ENCODE measurements at regions not wholly inside any gene's neighbourhood (a gene's known extent, or its start where the extent isn't known, plus 50 kb on each side); places are given as distances from the start of the nearest gene placed in this dataset.

DNA sequence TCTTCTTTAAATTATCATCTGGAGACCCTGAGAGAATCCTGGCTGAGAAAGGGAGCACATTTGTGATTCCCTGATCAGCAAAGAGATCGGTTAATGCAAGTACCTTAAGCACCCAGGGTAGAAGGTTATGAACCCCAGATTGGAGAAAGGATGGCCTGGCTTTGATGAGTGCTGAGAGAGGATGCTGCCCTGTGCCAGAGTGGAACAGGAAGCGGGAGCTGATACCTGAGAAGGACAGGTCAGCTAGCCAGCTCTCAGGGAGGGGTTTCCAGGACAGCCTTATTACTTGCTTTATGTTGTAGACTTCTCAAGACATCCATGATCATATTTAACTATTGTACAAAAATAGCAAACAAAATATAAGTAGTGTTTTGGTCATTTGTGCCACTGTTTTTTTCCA, 141.9 kb downstream of the GATB start:
- TF ChIP-seq, protein P1, sequence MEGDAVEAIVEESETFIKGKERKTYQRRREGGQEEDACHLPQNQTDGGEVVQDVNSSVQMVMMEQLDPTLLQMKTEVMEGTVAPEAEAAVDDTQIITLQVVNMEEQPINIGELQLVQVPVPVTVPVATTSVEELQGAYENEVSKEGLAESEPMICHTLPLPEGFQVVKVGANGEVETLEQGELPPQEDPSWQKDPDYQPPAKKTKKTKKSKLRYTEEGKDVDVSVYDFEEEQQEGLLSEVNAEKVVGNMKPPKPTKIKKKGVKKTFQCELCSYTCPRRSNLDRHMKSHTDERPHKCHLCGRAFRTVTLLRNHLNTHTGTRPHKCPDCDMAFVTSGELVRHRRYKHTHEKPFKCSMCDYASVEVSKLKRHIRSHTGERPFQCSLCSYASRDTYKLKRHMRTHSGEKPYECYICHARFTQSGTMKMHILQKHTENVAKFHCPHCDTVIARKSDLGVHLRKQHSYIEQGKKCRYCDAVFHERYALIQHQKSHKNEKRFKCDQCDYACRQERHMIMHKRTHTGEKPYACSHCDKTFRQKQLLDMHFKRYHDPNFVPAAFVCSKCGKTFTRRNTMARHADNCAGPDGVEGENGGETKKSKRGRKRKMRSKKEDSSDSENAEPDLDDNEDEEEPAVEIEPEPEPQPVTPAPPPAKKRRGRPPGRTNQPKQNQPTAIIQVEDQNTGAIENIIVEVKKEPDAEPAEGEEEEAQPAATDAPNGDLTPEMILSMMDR (IDR thresholded peaks at IDR 0.05; ENCODE audit: low read length, missing control alignments): no peak

DNA sequence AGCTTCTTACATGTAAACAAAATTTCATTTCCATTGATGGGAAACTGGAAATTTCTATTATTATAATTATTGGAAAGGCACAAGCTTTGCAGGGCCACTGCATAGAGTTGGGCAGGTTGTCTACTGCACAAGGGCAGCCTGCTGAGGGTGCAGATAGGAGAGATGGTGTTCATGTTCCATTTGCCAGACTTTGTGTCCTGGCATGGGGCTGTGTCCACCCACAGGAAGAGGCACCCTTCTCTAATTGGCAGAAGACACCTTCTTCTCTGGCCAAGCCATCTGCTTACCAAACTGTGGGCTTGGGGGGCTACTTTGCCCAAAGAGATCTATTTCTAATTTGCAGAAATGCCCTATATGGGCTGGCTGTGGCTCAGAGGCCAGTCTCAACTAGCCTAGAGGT, 140.7 kb downstream of the GATB start:
- no peak for DNase-seq (ENCODE audit: low read depth)
- TF ChIP-seq, protein P1 (IDR thresholded peaks at IDR 0.05; ENCODE audit: low read length, missing control alignments): no peak
- no peak overlapping the region for H3K4me3 ChIP-seq (replicated peaks; ENCODE audit: low read depth, low read length)

More for the DNA sequence above, 141.9 kb downstream of the GATB start:
- DNase-seq (ENCODE audit: low read depth): no peak
- no peak overlapping the region for H3K4me3 ChIP-seq (replicated peaks; ENCODE audit: low read depth, low read length)
